GM12865 (cell line): ENCODE measurements at regions not wholly inside any gene's neighbourhood (a gene's known extent, or its start where the extent isn't known, plus 50 kb on each side); places are given as distances from the start of the nearest gene placed in this dataset.

Experiments used
- DNase-seq: peaks from one replicate; pipeline ENCODE4 v3.0.0; 2010; ENCODE audit warnings: low read depth
- H3K4me3 ChIP-seq: 2 replicates; pipeline ENCODE4 v1.5.1; 2011; ENCODE audit warnings: mild to moderate bottlenecking, low read depth, low read length, control low read depth
- CTCF ChIP-seq: IDR thresholded peaks from 2 replicates; pipeline ENCODE4 v1.5.1; 2011; ENCODE audit warnings: low read length, control low read depth, low read depth, inconsistent platforms; ENCODE audit not compliant: insufficient read depth; ENCODE audit errors: missing control alignments

GRCh38 chr1:30265127-30266070 lies 458.0 kb downstream of the MATN1 start:
- TF ChIP-seq CTCF, result no peak
- no peak for DNase-seq
- H3K4me3 ChIP-seq, result no peak overlapping the region

- TF ChIP-seq CTCF, result no peak
- no peak overlapping the region for H3K4me3 ChIP-seq
- DNase-seq, result no peak
Observed at GRCh38 chr1:30264672-30265025, 458.7 kb downstream of the MATN1 start.

- DNase-seq, result no peak
- no peak for TF ChIP-seq CTCF
- no peak overlapping the region for H3K4me3 ChIP-seq
Observed at GRCh38 chr1:30263888-30264671, 459.3 kb downstream of the MATN1 start.

- TF ChIP-seq CTCF, result no peak
- H3K4me3 ChIP-seq, result no peak overlapping the region
- DNase-seq, result no peak
Observed at GRCh38 chr1:30263405-30263804, 460.0 kb downstream of the MATN1 start.

- H3K4me3 ChIP-seq, result no peak overlapping the region
- TF ChIP-seq CTCF, result no peak
- no peak for DNase-seq
Observed at GRCh38 chr1:30262158-30262557, 461.2 kb downstream of the MATN1 start.

GRCh38 chr1:30260318-30260717 lies 463.1 kb downstream of the MATN1 start:
- no peak for DNase-seq
- TF ChIP-seq CTCF, result no peak
- no peak overlapping the region for H3K4me3 ChIP-seq
